Liver (tissue), 8 donors: ENCODE measurements at regions not wholly inside any gene's neighbourhood (a gene's known extent, or its start where the extent isn't known, plus 50 kb on each side); places are given as distances from the start of the nearest gene placed in this dataset.

ENCODE experiments used
- DNase-seq: peaks from one replicate; pipeline ENCODE4 v3.0.0-alpha.2; 2017; ENCODE audit warnings: low spot score
- H3K27ac ChIP-seq, 2 donors: one replicate each; pipeline ENCODE4 v1.7.0; 2013; ENCODE audit warnings: inconsistent platforms in 2 of 2, low read length in 2 of 2, control low read depth in 1 of 2, low read depth in 1 of 2, mild to moderate bottlenecking in 1 of 2
- H3K27me3 ChIP-seq, 4 donors: one replicate each; pipeline versions ENCODE4 v1.6.1 to v1.7.0; 2013; ENCODE audit warnings: low read length in 3 of 4, inconsistent platforms in 1 of 4, mild to moderate bottlenecking in 1 of 4, moderate library complexity in 1 of 4; ENCODE audit not compliant: control insufficient read depth in 4 of 4, insufficient read depth in 4 of 4
- H3K36me3 ChIP-seq, 4 donors: one replicate each; pipeline versions ENCODE4 v1.6.1 to v1.7.0; 2013; ENCODE audit warnings: low read length in 3 of 4, mild to moderate bottlenecking in 3 of 4, low read depth in 1 of 4, moderate library complexity in 1 of 4; ENCODE audit not compliant: control insufficient read depth in 4 of 4, insufficient read depth in 3 of 4
- H3K4me1 ChIP-seq, 4 donors: one replicate each; pipeline versions ENCODE4 v1.6.1 to v1.7.0; 2013; ENCODE audit warnings: low read length in 3 of 4, mild to moderate bottlenecking in 3 of 4, moderate library complexity in 1 of 4; ENCODE audit not compliant: control insufficient read depth in 4 of 4, insufficient read depth in 4 of 4
- H3K4me3 ChIP-seq, 3 donors: one replicate each; pipeline versions ENCODE4 v1.6.1 to v1.7.0; 2013; ENCODE audit warnings: low read length in 3 of 3, control low read depth in 1 of 3, low read depth in 1 of 3, mild to moderate bottlenecking in 1 of 3
- H3K9ac ChIP-seq, 2 donors: one replicate each; pipeline ENCODE4 v1.7.0; 2013; ENCODE audit warnings: low read length in 2 of 2, mild to moderate bottlenecking in 2 of 2, moderate library complexity in 2 of 2, control low read depth in 1 of 2, low read depth in 1 of 2
- H3K9me3 ChIP-seq, 4 donors: one replicate each; pipeline versions ENCODE4 v1.6.1 to v1.7.0; 2013; ENCODE audit warnings: low read length in 3 of 4; ENCODE audit not compliant: control insufficient read depth in 4 of 4
- ATF3 ChIP-seq: IDR thresholded peaks from 2 replicates; pipeline ENCODE4 v1.6.1; 2016; ENCODE audit warnings: antibody characterized with exemption
- EGR1 ChIP-seq, 2 donors: IDR thresholded peaks; 2 replicates each; pipeline ENCODE4 v1.6.1; 2016 to 2018; ENCODE audit warnings: antibody characterized with exemption in 2 of 2, low read depth in 2 of 2
- FOXA1 ChIP-seq: IDR thresholded peaks from 2 replicates; pipeline ENCODE4 v1.6.1; 2016; ENCODE audit warnings: antibody characterized with exemption
- FOXA2 ChIP-seq: IDR thresholded peaks from 2 replicates; pipeline ENCODE4 v1.6.1; 2016; ENCODE audit warnings: antibody characterized with exemption
- JUND ChIP-seq, 2 donors: IDR thresholded peaks; 2 replicates each; pipeline ENCODE4 v1.6.1; 2016; ENCODE audit warnings: antibody characterized with exemption in 2 of 2
- NR2F2 ChIP-seq: IDR thresholded peaks from 2 replicates; pipeline ENCODE4 v1.6.1; 2016; ENCODE audit warnings: antibody characterized with exemption
- RAD21 ChIP-seq, 2 donors: IDR thresholded peaks; 2 replicates each; pipeline ENCODE4 v1.6.1; 2016; ENCODE audit warnings: antibody characterized with exemption in 2 of 2, mild to moderate bottlenecking in 2 of 2
- REST ChIP-seq: IDR thresholded peaks from 2 replicates; pipeline ENCODE4 v1.6.1; 2016; ENCODE audit warnings: antibody characterized with exemption, mild to moderate bottlenecking
- RXRA ChIP-seq, 2 donors: IDR thresholded peaks; 2 replicates each; pipeline ENCODE4 v1.6.1; 2017 to 2018; ENCODE audit warnings: antibody characterized with exemption in 2 of 2, mild to moderate bottlenecking in 1 of 2
- SP1 ChIP-seq: IDR thresholded peaks from 2 replicates; pipeline ENCODE4 v1.6.1; 2018; ENCODE audit warnings: antibody characterized with exemption, mild to moderate bottlenecking
- TAF1 ChIP-seq: conservative IDR thresholded peaks from 2 replicates; pipeline ENCODE4 v1.6.1; 2016; ENCODE audit warnings: antibody characterized with exemption, mild to moderate bottlenecking
- YY1 ChIP-seq: IDR thresholded peaks from 2 replicates; pipeline ENCODE4 v1.6.1; 2016; ENCODE audit warnings: antibody characterized with exemption, mild to moderate bottlenecking
- WGBS: extraction: QIAGEN DNeasy Blood & Tissue Kit; methylation state at CpG from one replicate; pipeline ENCODE4 v1.1.7; 2013; 5-methylcytosine and 5-hydroxymethylcytosine counted together
- TF ChIP-seq, protein P1 (sequence below): IDR thresholded peaks from 2 replicates; pipeline ENCODE4 v1.6.1; 2016; ENCODE audit warnings: antibody characterized with exemption
- TF ChIP-seq, protein P2 (sequence below): fragments of 150-350 bp; IDR thresholded peaks from 2 replicates; pipeline ENCODE4 v1.5.1; 2017; ENCODE audit warnings: improper control_type of control experiment, low read depth, low read length; ENCODE audit not compliant: missing input control
- TF ChIP-seq, protein P3 (sequence below): IDR thresholded peaks from 2 replicates; pipeline ENCODE4 v1.6.1; 2016; ENCODE audit warnings: antibody characterized with exemption
- donor health status: healthy.
- donor health status: healthy.
- donor health status: healthy.
- donor health status: healthy.
- donor health status: healthy.

DNA sequence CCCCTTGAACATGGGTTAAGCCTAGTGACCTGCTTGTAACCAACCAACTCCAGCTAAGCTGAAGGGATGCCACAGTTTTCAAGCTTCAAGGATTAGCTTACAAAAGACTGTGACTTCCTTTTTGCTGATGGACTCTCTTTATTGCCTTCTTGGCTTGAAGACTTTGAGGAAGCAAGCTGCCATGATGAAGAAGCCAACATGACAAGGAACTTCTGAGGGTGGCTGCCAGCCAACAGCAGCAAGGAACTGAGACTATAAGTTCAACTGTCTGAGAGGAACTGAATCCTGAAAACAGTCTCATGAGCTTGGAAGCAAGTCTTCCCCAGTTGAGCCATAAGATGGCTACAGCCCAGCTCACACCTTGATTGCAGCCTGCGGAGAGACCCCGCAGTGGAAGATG, 116.1 kb upstream of the TAF11L2 start:
- TF ChIP-seq, protein P1, sequence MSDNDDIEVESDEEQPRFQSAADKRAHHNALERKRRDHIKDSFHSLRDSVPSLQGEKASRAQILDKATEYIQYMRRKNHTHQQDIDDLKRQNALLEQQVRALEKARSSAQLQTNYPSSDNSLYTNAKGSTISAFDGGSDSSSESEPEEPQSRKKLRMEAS = peak; percentile 22
- no peak for TF ChIP-seq FOXA1
- TF ChIP-seq YY1 = peak; percentile 27
- no peak for TF ChIP-seq NR2F2
- Histone ChIP-seq H3K36me3 (no peaks in the 10 kb centered on the region), H3K27ac (no peak overlapping the region), H3K9ac (no peak overlapping the region), H3K4me3 (no peak overlapping the region), H3K9me3 (no peaks in the 10 kb centered on the region), H3K4me1 (no peaks in the 10 kb centered on the region), H3K27me3 (no peaks in the 10 kb centered on the region)
- DNase-seq = no peak
- WGBS = 85% methylated on average over 2 of the region's 2 CpGs

DNA sequence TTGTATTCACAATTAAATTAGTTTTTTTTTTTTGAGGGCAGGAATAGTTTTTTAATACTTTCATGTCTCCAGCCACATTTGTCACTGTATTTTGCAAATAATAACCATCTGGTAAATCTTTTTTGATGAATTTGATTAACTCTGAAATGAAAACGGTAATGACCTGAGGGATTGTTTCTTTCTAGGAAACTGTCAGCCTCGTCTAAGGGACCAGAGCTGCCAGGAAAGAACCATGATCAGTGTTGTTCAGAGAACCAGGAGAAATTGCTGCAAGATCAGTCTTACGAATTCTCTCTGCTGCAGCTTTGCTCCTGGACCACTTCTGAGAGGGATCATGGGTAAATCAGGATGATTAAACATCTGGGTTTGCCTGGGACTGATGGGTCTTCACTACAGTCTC, 114.5 kb upstream of the TAF11L2 start:
- Histone ChIP-seq H3K36me3 (no peaks in the 10 kb centered on the region), H3K4me1 (no peaks in the 10 kb centered on the region), H3K4me3 (no peak overlapping the region), H3K9me3 (peaks cover 0 to under 1% (median 0%) of the 10 kb centered on the region in 4 donors), H3K27me3 (peaks cover 0 to under 1% (median 0%) of the 10 kb centered on the region in 4 donors), H3K9ac (no peak overlapping the region), H3K27ac (no peak overlapping the region)
- DNase-seq = no peak
- WGBS = 57% methylated on average over 3 of the region's 3 CpGs
- no peak for TF ChIP-seq RAD21 (IDR thresholded peaks at IDR 0.05)
- no peak for TF ChIP-seq FOXA2
- TF ChIP-seq, protein P2, sequence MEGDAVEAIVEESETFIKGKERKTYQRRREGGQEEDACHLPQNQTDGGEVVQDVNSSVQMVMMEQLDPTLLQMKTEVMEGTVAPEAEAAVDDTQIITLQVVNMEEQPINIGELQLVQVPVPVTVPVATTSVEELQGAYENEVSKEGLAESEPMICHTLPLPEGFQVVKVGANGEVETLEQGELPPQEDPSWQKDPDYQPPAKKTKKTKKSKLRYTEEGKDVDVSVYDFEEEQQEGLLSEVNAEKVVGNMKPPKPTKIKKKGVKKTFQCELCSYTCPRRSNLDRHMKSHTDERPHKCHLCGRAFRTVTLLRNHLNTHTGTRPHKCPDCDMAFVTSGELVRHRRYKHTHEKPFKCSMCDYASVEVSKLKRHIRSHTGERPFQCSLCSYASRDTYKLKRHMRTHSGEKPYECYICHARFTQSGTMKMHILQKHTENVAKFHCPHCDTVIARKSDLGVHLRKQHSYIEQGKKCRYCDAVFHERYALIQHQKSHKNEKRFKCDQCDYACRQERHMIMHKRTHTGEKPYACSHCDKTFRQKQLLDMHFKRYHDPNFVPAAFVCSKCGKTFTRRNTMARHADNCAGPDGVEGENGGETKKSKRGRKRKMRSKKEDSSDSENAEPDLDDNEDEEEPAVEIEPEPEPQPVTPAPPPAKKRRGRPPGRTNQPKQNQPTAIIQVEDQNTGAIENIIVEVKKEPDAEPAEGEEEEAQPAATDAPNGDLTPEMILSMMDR = no peak

DNA sequence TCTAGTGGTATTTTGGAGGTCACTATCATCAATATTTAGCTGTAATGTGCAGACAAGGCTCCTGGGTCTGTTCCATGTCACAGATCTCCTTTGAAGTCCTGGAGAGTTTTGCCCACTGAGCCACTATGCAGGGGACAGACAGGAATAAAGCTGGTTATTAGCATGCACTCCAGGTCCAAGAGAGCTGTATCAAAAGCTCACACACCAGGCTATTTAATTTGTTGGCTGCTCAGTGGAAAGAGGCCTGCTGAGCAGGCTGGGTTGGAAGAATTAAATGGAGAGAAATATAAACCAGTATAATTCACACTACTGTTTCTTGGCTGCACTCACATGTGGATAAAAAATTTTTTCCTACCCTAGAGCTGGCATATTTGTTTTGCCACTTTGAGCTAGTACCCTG, 113.8 kb upstream of the TAF11L2 start:
- peaks cover 0 to 4% (median 1%) of the 10 kb centered on the region in 4 donors for H3K9me3 ChIP-seq
- H3K36me3 ChIP-seq = no peaks in the 10 kb centered on the region
- H3K9ac ChIP-seq = no peak overlapping the region
- H3K4me1 ChIP-seq = no peaks in the 10 kb centered on the region
- peaks cover 0 to 2% (median 0%) of the 10 kb centered on the region in 4 donors for H3K27me3 ChIP-seq
- DNase-seq = no peak
- H3K27ac ChIP-seq = no peak overlapping the region
- H3K4me3 ChIP-seq = no peak overlapping the region
- no peak for TF ChIP-seq YY1
- no peak for TF ChIP-seq RXRA (IDR thresholded peaks at IDR 0.05)
- TF ChIP-seq, protein P3, sequence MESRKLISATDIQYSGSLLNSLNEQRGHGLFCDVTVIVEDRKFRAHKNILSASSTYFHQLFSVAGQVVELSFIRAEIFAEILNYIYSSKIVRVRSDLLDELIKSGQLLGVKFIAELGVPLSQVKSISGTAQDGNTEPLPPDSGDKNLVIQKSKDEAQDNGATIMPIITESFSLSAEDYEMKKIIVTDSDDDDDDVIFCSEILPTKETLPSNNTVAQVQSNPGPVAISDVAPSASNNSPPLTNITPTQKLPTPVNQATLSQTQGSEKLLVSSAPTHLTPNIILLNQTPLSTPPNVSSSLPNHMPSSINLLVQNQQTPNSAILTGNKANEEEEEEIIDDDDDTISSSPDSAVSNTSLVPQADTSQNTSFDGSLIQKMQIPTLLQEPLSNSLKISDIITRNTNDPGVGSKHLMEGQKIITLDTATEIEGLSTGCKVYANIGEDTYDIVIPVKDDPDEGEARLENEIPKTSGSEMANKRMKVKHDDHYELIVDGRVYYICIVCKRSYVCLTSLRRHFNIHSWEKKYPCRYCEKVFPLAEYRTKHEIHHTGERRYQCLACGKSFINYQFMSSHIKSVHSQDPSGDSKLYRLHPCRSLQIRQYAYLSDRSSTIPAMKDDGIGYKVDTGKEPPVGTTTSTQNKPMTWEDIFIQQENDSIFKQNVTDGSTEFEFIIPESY = no peak
- TF ChIP-seq NR2F2 = no peak
- no peak for TF ChIP-seq REST
- no peak for TF ChIP-seq EGR1 (IDR thresholded peaks at IDR 0.05; ENCODE audit: low read depth in 2 of 2)
- TF ChIP-seq JUND (IDR thresholded peaks at IDR 0.05) = no peak
- TF ChIP-seq, protein P2 = no peak
- TF ChIP-seq SP1 = no peak
- TF ChIP-seq, protein P1 = no peak
- no peak for TF ChIP-seq TAF1
- no peak for TF ChIP-seq FOXA2
- TF ChIP-seq FOXA1 = no peak
- no peak for TF ChIP-seq RAD21 (IDR thresholded peaks at IDR 0.05)
- TF ChIP-seq ATF3 = no peak
